ENCODE measurements at regions not wholly inside any gene's neighbourhood (a gene's known extent, or its start where the extent isn't known, plus 50 kb on each side); places are given as distances from the start of the nearest gene placed in this dataset.

DNA sequence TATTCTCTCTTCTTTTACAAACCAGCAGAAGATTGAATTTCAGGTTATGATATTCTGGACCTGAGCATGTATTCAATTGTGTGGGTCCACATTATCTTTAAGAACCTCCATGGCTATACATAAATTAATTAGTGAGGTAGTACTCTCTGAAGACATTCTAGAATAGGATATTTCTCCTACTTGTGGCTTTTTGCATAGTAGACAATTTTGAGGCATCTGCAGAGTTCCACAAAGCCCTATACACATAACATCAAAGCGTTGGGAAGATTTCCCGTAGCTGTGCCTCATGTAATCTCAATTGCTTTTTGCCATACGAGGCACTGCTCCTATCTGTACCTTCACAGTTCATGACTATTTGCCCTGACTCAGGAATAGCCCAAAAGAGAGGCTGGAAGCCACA lies 395.4 kb upstream of the RGS17 start:
- H3K27me3 ChIP-seq (ENCODE audit: insufficient read depth, low read length) = no peaks in the 10 kb centered on the region

GRCh38 chr6:153525998-153526397 lies 394.9 kb upstream of the RGS17 start:
- Histone ChIP-seq H3K9ac (ENCODE audit: low read depth, low read length) (no peak overlapping the region), H3K27me3 (ENCODE audit: insufficient read depth, low read length) (no peaks in the 10 kb centered on the region), H3K4me1 (ENCODE audit: insufficient read depth, low read length) (no peaks in the 10 kb centered on the region), H3K4me3 (ENCODE audit: low read length) (no peak overlapping the region), H3K9me3 (ENCODE audit: insufficient read depth, low read depth, low read length) (no peaks in the 10 kb centered on the region), H3K27ac (ENCODE audit: low read length) (no peak overlapping the region), H3K36me3 (ENCODE audit: insufficient read depth, low read depth, low read length) (no peaks in the 10 kb centered on the region)

More for the DNA sequence above, 395.4 kb upstream of the RGS17 start:
- no peak overlapping the region for H3K9ac ChIP-seq (ENCODE audit: low read depth, low read length)
- no peaks in the 10 kb centered on the region for H3K36me3 ChIP-seq (ENCODE audit: insufficient read depth, low read depth, low read length)
- H3K4me3 ChIP-seq (ENCODE audit: low read length) = no peak overlapping the region
- H3K4me1 ChIP-seq (ENCODE audit: insufficient read depth, low read length) = no peaks in the 10 kb centered on the region
- no peaks in the 10 kb centered on the region for H3K9me3 ChIP-seq (ENCODE audit: insufficient read depth, low read depth, low read length)
- H3K27ac ChIP-seq (ENCODE audit: low read length) = no peak overlapping the region

- Histone ChIP-seq H3K4me1 (ENCODE audit: insufficient read depth, low read length) (no peaks in the 10 kb centered on the region), H3K27ac (ENCODE audit: low read length) (no peak overlapping the region), H3K27me3 (ENCODE audit: insufficient read depth, low read length) (no peaks in the 10 kb centered on the region), H3K9me3 (ENCODE audit: insufficient read depth, low read depth, low read length) (no peaks in the 10 kb centered on the region), H3K9ac (ENCODE audit: low read depth, low read length) (no peak overlapping the region), H3K36me3 (ENCODE audit: insufficient read depth, low read depth, low read length) (no peaks in the 10 kb centered on the region), H3K4me3 (ENCODE audit: low read length) (no peak overlapping the region)
These were observed 392.3 kb upstream of the RGS17 start for GRCh38 chr6:153523390-153523789.

- Histone ChIP-seq H3K27me3 (ENCODE audit: insufficient read depth, low read length) (no peaks in the 10 kb centered on the region), H3K4me3 (ENCODE audit: low read length) (no peak overlapping the region), H3K27ac (ENCODE audit: low read length) (no peak overlapping the region), H3K9me3 (ENCODE audit: insufficient read depth, low read depth, low read length) (no peaks in the 10 kb centered on the region; the same call in 1 of the 2 replicates), H3K9ac (ENCODE audit: low read depth, low read length) (no peak overlapping the region), H3K4me1 (ENCODE audit: insufficient read depth, low read length) (no peaks in the 10 kb centered on the region), H3K36me3 (ENCODE audit: insufficient read depth, low read depth, low read length) (no peaks in the 10 kb centered on the region)
These were observed 380.9 kb upstream of the RGS17 start for GRCh38 chr6:153511896-153512496.

- Histone ChIP-seq H3K27me3 (ENCODE audit: insufficient read depth, low read length) (no peaks in the 10 kb centered on the region), H3K36me3 (ENCODE audit: insufficient read depth, low read depth, low read length) (no peaks in the 10 kb centered on the region), H3K27ac (ENCODE audit: low read length) (no peak overlapping the region), H3K9me3 (ENCODE audit: insufficient read depth, low read depth, low read length) (no peaks in the 10 kb centered on the region), H3K9ac (ENCODE audit: low read depth, low read length) (no peak overlapping the region), H3K4me3 (ENCODE audit: low read length) (no peak overlapping the region), H3K4me1 (ENCODE audit: insufficient read depth, low read length) (no peaks in the 10 kb centered on the region)
These were observed 372.7 kb upstream of the RGS17 start for GRCh38 chr6:153503810-153504209.

GRCh38 chr6:153493501-153493900 lies 362.4 kb upstream of the RGS17 start:
- Histone ChIP-seq H3K9ac (ENCODE audit: low read depth, low read length) (no peak overlapping the region), H3K27ac (ENCODE audit: low read length) (no peak overlapping the region), H3K9me3 (ENCODE audit: insufficient read depth, low read depth, low read length) (no peaks in the 10 kb centered on the region), H3K4me3 (ENCODE audit: low read length) (no peak overlapping the region), H3K36me3 (ENCODE audit: insufficient read depth, low read depth, low read length) (no peaks in the 10 kb centered on the region), H3K27me3 (ENCODE audit: insufficient read depth, low read length) (no peaks in the 10 kb centered on the region), H3K4me1 (ENCODE audit: insufficient read depth, low read length) (no peaks in the 10 kb centered on the region)

- Histone ChIP-seq H3K4me3 (ENCODE audit: low read length) (no peak overlapping the region), H3K27me3 (ENCODE audit: insufficient read depth, low read length) (no peaks in the 10 kb centered on the region), H3K4me1 (ENCODE audit: insufficient read depth, low read length) (no peaks in the 10 kb centered on the region), H3K27ac (ENCODE audit: low read length) (no peak overlapping the region), H3K36me3 (ENCODE audit: insufficient read depth, low read depth, low read length) (no peaks in the 10 kb centered on the region), H3K9me3 (ENCODE audit: insufficient read depth, low read depth, low read length) (no peaks in the 10 kb centered on the region; the same call in 1 of the 2 replicates), H3K9ac (ENCODE audit: low read depth, low read length) (no peak overlapping the region)
These were observed 358.4 kb upstream of the RGS17 start for GRCh38 chr6:153489479-153489878.

DNA sequence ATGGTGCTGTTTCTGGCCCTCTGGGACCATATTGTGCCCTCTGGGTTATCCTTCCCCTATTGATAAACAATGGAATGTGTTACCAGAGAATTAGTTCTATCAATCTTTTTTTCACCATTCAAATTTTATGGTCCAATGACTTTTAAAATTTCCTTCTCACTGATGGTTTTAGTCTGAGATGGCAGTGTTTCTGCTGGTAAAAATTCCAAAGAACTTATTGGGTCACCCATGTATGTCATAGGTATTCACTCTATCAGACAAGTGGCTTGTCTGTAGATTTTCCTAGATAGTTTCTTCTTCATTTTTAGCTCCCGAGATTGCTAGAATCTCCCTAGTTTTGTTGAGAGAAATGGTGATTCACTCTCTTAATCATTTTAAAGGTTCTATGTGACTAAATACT lies 357.2 kb upstream of the RGS17 start:
- H3K9ac ChIP-seq (ENCODE audit: low read depth, low read length) = no peak overlapping the region
- no peaks in the 10 kb centered on the region for H3K27me3 ChIP-seq (ENCODE audit: insufficient read depth, low read length)
- H3K27ac ChIP-seq (ENCODE audit: low read length) = no peak overlapping the region
- no peaks in the 10 kb centered on the region for H3K4me1 ChIP-seq (ENCODE audit: insufficient read depth, low read length)
- no peak overlapping the region for H3K4me3 ChIP-seq (ENCODE audit: low read length)
- no peaks in the 10 kb centered on the region for H3K36me3 ChIP-seq (ENCODE audit: insufficient read depth, low read depth, low read length)
- H3K9me3 ChIP-seq (ENCODE audit: insufficient read depth, low read depth, low read length) = no peaks in the 10 kb centered on the region; the same call in 1 of the 2 replicates

GRCh38 chr6:153485072-153485471 lies 354.0 kb upstream of the RGS17 start:
- Histone ChIP-seq H3K4me3 (ENCODE audit: low read length) (no peak overlapping the region), H3K27me3 (ENCODE audit: insufficient read depth, low read length) (no peaks in the 10 kb centered on the region), H3K4me1 (ENCODE audit: insufficient read depth, low read length) (no peaks in the 10 kb centered on the region), H3K9ac (ENCODE audit: low read depth, low read length) (no peak overlapping the region), H3K27ac (ENCODE audit: low read length) (no peak overlapping the region), H3K9me3 (ENCODE audit: insufficient read depth, low read depth, low read length) (no peaks in the 10 kb centered on the region; the same call in 1 of the 2 replicates), H3K36me3 (ENCODE audit: insufficient read depth, low read depth, low read length) (no peaks in the 10 kb centered on the region)

DNA sequence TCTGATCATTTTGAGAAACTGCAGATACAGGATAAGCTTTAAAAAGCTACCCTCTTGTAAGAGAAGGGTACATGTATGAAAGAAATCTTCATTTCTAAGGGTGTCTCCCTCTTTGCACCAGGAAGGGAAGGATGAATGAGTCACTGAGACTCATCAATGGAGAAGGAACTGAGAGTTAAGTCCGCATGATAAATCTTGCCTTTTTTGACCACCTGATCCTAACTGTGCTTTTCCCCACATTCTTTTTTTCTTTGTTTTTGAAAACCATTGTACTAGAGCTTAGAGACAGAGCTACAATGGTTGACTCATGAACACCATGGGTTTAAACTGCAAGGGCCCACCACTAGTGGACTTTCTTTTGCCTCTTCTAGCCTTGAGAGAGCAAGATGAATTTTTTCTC lies 353.0 kb upstream of the RGS17 start:
- Histone ChIP-seq H3K4me3 (ENCODE audit: low read length) (no peak overlapping the region), H3K4me1 (ENCODE audit: insufficient read depth, low read length) (no peaks in the 10 kb centered on the region), H3K27ac (ENCODE audit: low read length) (no peak overlapping the region), H3K27me3 (ENCODE audit: insufficient read depth, low read length) (no peaks in the 10 kb centered on the region), H3K36me3 (ENCODE audit: insufficient read depth, low read depth, low read length) (no peaks in the 10 kb centered on the region), H3K9ac (ENCODE audit: low read depth, low read length) (no peak overlapping the region), H3K9me3 (ENCODE audit: insufficient read depth, low read depth, low read length) (no peaks in the 10 kb centered on the region; the same call in 1 of the 2 replicates)

GRCh38 chr6:153476243-153476642 lies 345.2 kb upstream of the RGS17 start:
- Histone ChIP-seq H3K4me3 (ENCODE audit: low read length) (no peak overlapping the region), H3K9me3 (ENCODE audit: insufficient read depth, low read depth, low read length) (no peaks in the 10 kb centered on the region), H3K36me3 (ENCODE audit: insufficient read depth, low read depth, low read length) (no peaks in the 10 kb centered on the region), H3K27ac (ENCODE audit: low read length) (no peak overlapping the region), H3K9ac (ENCODE audit: low read depth, low read length) (no peak overlapping the region), H3K4me1 (ENCODE audit: insufficient read depth, low read length) (no peaks in the 10 kb centered on the region), H3K27me3 (ENCODE audit: insufficient read depth, low read length) (no peaks in the 10 kb centered on the region)

DNA sequence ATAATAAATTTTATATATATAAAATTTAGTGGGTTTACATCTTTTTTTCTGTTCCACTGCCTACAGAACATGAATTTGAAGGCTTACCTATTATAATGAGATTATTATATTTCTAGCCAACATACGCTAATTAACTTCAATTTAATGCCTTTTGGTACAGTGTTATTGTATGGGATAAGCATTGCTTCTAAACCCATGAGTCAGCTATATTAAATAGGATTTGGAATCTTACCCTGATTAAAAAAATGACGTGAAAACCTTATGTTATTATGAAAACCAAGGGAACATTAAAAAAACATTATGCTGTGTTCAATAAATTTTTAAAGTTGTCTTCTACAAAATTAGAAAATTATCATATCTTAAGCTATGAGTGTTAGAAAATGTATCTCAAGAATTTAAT lies 334.0 kb upstream of the RGS17 start:
- Histone ChIP-seq H3K27ac (ENCODE audit: low read length) (no peak overlapping the region), H3K4me1 (ENCODE audit: insufficient read depth, low read length) (no peaks in the 10 kb centered on the region), H3K27me3 (ENCODE audit: insufficient read depth, low read length) (no peaks in the 10 kb centered on the region), H3K4me3 (ENCODE audit: low read length) (no peak overlapping the region), H3K9me3 (ENCODE audit: insufficient read depth, low read depth, low read length) (no peaks in the 10 kb centered on the region), H3K36me3 (ENCODE audit: insufficient read depth, low read depth, low read length) (no peaks in the 10 kb centered on the region), H3K9ac (ENCODE audit: low read depth, low read length) (no peak overlapping the region)

All from iPS-20b (cell line).